RPMI7951 (cell line): ENCODE measurements at regions not wholly inside any gene's neighbourhood (a gene's known extent, or its start where the extent isn't known, plus 50 kb on each side); places are given as distances from the start of the nearest gene placed in this dataset.
"Not testable (repeated sequence)": the region's sequence is repeated elsewhere in the genome, so short reads cannot be mapped to it uniquely, and the experiment has no call there.

Experiments
- DNase-seq: peaks from one replicate; pipeline ENCODE4 v3.0.0-alpha.2; 2012; ENCODE audit warnings: low read depth

- DNase-seq: no peak
These were observed 1689.2 kb downstream of the OTOL1 start for GRCh38 chr3:163185721-163186350.

DNA sequence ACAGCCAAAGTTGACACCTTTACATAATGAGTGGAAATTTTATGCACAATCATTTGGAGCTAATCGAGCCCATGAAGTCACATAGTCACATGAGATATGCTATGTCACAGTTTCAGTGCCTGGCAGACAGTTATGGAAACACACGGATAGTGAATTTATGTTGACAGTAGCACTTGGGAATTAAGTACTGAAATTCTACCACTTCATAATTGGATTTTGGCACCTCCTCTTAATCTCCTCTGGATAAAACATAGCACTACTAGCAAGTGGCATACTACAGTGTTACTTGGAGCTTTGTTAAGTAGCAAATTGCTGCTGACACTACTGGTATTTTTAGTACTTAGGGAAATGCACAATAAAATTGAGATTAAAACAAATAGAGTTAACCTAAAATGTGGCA, 1679.4 kb downstream of the OTOL1 start:
- DNase-seq: no peak

DNA sequence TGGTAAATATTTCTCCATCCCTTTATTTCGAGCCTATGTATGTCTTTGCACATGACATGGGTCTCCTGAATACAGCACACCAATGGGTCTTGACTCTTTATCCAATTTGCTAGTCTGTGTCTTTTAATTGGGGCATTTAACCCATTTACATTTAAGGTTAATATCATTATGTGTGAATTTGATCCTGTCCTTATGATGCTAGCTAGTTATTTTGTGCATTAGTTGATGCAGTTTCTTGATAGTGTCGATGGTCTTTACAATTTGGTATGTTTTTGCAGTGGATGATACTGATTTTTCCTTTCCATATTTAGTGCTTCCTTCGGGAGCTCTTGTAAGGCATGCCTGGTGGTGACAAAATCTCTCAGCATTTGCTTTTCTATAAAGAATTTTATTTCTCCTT, 1675.9 kb downstream of the OTOL1 start:
- not testable (repeated sequence) for DNase-seq

- no peak for DNase-seq
These were observed 1669.6 kb downstream of the OTOL1 start for GRCh38 chr3:163166197-163166596.

GRCh38 chr3:163159306-163159705, 1662.7 kb downstream of the OTOL1 start:
- DNase-seq: no peak

- DNase-seq: no peak
These were observed 1643.0 kb downstream of the OTOL1 start for GRCh38 chr3:163139600-163139999.

DNA sequence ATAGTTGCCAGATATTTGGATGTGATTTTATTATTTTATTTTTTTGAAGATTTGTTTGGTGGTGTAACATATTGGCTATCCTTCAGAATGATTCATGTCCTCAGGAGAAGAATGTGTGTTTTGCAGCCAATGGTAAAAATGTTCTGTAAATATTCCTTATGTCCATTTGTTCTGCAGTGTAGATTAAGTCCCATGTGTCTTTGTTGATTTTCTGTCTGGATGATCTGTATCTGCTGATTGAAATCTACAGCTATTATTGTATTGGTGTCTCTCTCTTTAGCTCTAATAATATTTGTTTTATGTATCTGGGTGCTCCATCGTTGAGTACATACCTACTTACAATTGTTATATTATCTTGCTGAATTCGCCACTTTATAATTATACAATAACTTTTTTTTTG, 1641.7 kb downstream of the OTOL1 start:
- DNase-seq: no peak

- no peak for DNase-seq
These were observed 1635.5 kb downstream of the OTOL1 start for GRCh38 chr3:163132111-163132510.

DNA sequence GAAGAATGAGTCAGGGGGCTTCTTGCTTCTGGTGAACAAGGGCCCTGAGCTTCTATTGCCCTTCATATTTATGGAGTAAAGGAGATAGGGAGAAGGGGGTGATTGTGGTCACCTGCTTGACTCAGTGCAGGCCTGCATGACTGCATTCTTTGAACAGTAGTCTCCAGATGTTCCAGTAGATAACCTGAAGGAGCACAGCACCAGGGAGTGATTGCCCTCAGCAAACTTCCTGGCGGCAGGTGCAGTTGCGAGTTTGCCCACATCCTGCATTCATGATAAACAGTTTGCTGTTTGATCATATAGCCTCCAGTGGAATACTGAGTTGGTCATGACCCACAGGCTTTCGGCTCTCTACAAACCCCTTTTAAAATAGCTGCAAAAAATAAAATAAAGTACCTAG, 1632.7 kb downstream of the OTOL1 start:
- no peak for DNase-seq

DNA sequence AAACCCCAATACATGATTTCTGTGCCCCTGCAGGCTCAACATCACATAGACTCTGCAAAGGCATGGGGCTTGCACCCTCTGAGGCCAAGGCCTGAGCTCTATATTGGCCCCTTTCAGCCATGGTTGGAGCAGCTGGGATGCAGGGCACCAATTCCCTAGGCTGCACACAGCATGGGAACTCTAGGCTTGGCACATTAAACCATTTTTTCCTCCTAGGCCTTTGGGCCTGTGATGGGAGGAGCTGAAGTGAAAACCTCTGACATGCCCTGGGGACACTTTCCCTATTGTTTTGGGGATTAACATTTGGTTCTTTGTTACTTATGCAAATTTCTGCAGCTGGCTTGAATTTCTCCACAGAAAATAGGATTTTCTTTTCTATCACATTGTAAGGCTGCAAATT, 1629.5 kb downstream of the OTOL1 start:
- no peak for DNase-seq
